SU-DHL-6 (cell line): ENCODE measurements at regions not wholly inside any gene's neighbourhood (a gene's known extent, or its start where the extent isn't known, plus 50 kb on each side); places are given as distances from the start of the nearest gene placed in this dataset.

Experiments used
- H2AFZ ChIP-seq: fragments of 200-600 bp; sonication (generic); 2 replicates; pipeline ENCODE4 v1.6.1; 2014; ENCODE audit warnings: low read depth, mild to moderate bottlenecking, moderate library complexity, mixed read lengths, antibody characterized with exemption, low read length; ENCODE audit not compliant: severe bottlenecking
- H3F3A ChIP-seq: fragments of 200-600 bp; shearing (Covaris generic); 2 replicates; pipeline ENCODE4 v1.6.0; 2016; ENCODE audit warnings: antibody characterized with exemption, mild to moderate bottlenecking; ENCODE audit not compliant: insufficient read depth
- H3K27ac ChIP-seq: fragments of 200-600 bp; sonication (generic); 2 replicates; pipeline ENCODE4 v1.5.1; 2016; ENCODE audit warnings: low read depth, mild to moderate bottlenecking, low read length, moderate library complexity, mixed read lengths
- H3K27me3 ChIP-seq: fragments of 200-600 bp; sonication (generic), shearing (Covaris generic); 2 replicates; pipeline ENCODE4 v1.6.0; 2014; ENCODE audit warnings: mild to moderate bottlenecking, low read length
- H3K36me3 ChIP-seq: fragments of 200-600 bp; sonication (generic); 2 replicates; pipeline ENCODE4 v1.6.1; 2014; ENCODE audit warnings: mild to moderate bottlenecking, low read length, mixed read lengths
- H3K4me2 ChIP-seq: fragments of 300-600, 200-600 bp; shearing (Covaris generic), sonication (generic); 2 replicates; pipeline ENCODE4 v1.6.0; 2014; ENCODE audit warnings: low read length, low read depth, mild to moderate bottlenecking; ENCODE audit not compliant: poor library complexity, severe bottlenecking
- H3K4me3 ChIP-seq: fragments of 200-600 bp; sonication (generic); 2 replicates; pipeline ENCODE4 v1.5.1; 2014; ENCODE audit warnings: antibody characterized with exemption, low read length, mild to moderate bottlenecking, mixed read lengths; ENCODE audit not compliant: insufficient read depth, poor library complexity, severe bottlenecking
- H3K79me2 ChIP-seq: fragments of 200-600 bp; sonication (generic); 2 replicates; pipeline ENCODE4 v1.6.1; 2014; ENCODE audit warnings: mild to moderate bottlenecking, low read length, moderate library complexity; ENCODE audit not compliant: insufficient read depth
- H3K9ac ChIP-seq: fragments of 200-600 bp; sonication (generic); 2 replicates; pipeline ENCODE4 v1.7.0; 2014; ENCODE audit warnings: mild to moderate bottlenecking, low read length
- H3K9me2 ChIP-seq: fragments of 200-600 bp; sonication (generic); replicated peaks from 2 replicates; pipeline ENCODE4 v1.6.1; 2014; ENCODE audit warnings: low read length; ENCODE audit not compliant: insufficient read depth
- H3K9me3 ChIP-seq: fragments of 200-600 bp; sonication (generic); 2 replicates; pipeline ENCODE4 v1.6.1; 2014; ENCODE audit warnings: low read length, mixed read lengths; ENCODE audit not compliant: insufficient read depth
- H4K20me1 ChIP-seq: fragments of 200-600 bp; sonication (generic); 2 replicates; pipeline ENCODE4 v1.6.1; 2014; ENCODE audit warnings: low read depth, mild to moderate bottlenecking, antibody characterized with exemption, low read length, moderate library complexity, mixed read lengths
- EZH2phosphoT487 ChIP-seq: fragments of 200-600 bp; sonication (generic), shearing (Covaris generic); conservative IDR thresholded peaks from 2 replicates; pipeline ENCODE4 v1.6.1; 2018; ENCODE audit warnings: mild to moderate bottlenecking, antibody characterized with exemption, low read length, moderate library complexity, mixed read lengths
- TF ChIP-seq, protein P1 (sequence below): fragments of 200-600 bp; sonication (generic); IDR thresholded peaks from one replicate; pipeline ENCODE4 v1.5.1; 2017; ENCODE audit warnings: antibody characterized with exemption, mild to moderate bottlenecking, low read length, moderate library complexity; ENCODE audit not compliant: insufficient read depth, poor library complexity, severe bottlenecking

GRCh38 chr1:193476748-193477147 lies 290.3 kb upstream of the B3GALT2 start:
- Histone ChIP-seq H3K79me2 (no peaks in the 10 kb centered on the region), H3K27me3 (no peaks in the 10 kb centered on the region), H2AFZ (no peak overlapping the region), H3K4me3 (no peak overlapping the region), H4K20me1 (no peaks in the 10 kb centered on the region), H3K9me2 (no peaks in the 10 kb centered on the region), H3K4me2 (no peak overlapping the region), H3K27ac (no peak overlapping the region), H3F3A (no peaks in the 10 kb centered on the region), H3K9ac (no peak overlapping the region), H3K36me3 (no peaks in the 10 kb centered on the region), H3K9me3 (no peaks in the 10 kb centered on the region)
- TF ChIP-seq EZH2phosphoT487, result no peak
- TF ChIP-seq, protein P1, sequence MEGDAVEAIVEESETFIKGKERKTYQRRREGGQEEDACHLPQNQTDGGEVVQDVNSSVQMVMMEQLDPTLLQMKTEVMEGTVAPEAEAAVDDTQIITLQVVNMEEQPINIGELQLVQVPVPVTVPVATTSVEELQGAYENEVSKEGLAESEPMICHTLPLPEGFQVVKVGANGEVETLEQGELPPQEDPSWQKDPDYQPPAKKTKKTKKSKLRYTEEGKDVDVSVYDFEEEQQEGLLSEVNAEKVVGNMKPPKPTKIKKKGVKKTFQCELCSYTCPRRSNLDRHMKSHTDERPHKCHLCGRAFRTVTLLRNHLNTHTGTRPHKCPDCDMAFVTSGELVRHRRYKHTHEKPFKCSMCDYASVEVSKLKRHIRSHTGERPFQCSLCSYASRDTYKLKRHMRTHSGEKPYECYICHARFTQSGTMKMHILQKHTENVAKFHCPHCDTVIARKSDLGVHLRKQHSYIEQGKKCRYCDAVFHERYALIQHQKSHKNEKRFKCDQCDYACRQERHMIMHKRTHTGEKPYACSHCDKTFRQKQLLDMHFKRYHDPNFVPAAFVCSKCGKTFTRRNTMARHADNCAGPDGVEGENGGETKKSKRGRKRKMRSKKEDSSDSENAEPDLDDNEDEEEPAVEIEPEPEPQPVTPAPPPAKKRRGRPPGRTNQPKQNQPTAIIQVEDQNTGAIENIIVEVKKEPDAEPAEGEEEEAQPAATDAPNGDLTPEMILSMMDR, result no peak

- TF ChIP-seq, protein P1, result no peak
- TF ChIP-seq EZH2phosphoT487, result no peak
- no peak overlapping the region for H3K4me3 ChIP-seq
- H3K36me3 ChIP-seq, result no peaks in the 10 kb centered on the region
- H4K20me1 ChIP-seq, result no peaks in the 10 kb centered on the region
- H3K9me2 ChIP-seq, result no peaks in the 10 kb centered on the region
- no peak overlapping the region for H3K9ac ChIP-seq
- no peak overlapping the region for H2AFZ ChIP-seq
- H3K27me3 ChIP-seq, result no peaks in the 10 kb centered on the region
- H3K4me2 ChIP-seq, result no peak overlapping the region
- H3F3A ChIP-seq, result no peaks in the 10 kb centered on the region
- no peaks in the 10 kb centered on the region for H3K9me3 ChIP-seq
- no peaks in the 10 kb centered on the region for H3K79me2 ChIP-seq
- no peak overlapping the region for H3K27ac ChIP-seq
These were observed 287.5 kb upstream of the B3GALT2 start for GRCh38 chr1:193473932-193474331.

- Histone ChIP-seq H3K79me2 (no peaks in the 10 kb centered on the region), H3K9ac (no peak overlapping the region), H3K9me3 (no peaks in the 10 kb centered on the region), H2AFZ (no peak overlapping the region), H3K4me3 (no peak overlapping the region), H3K4me2 (no peak overlapping the region), H3F3A (no peaks in the 10 kb centered on the region), H4K20me1 (no peaks in the 10 kb centered on the region), H3K27ac (no peak overlapping the region), H3K9me2 (no peaks in the 10 kb centered on the region), H3K36me3 (no peaks in the 10 kb centered on the region), H3K27me3 (no peaks in the 10 kb centered on the region)
- TF ChIP-seq, protein P1, result no peak
- no peak for TF ChIP-seq EZH2phosphoT487
These were observed 286.5 kb upstream of the B3GALT2 start for GRCh38 chr1:193472838-193473398.
